Endodermal cell (in vitro differentiated cells): ENCODE measurements at regions not wholly inside any gene's neighbourhood (a gene's known extent, or its start where the extent isn't known, plus 50 kb on each side); places are given as distances from the start of the nearest gene placed in this dataset.

Experiments
- DNase-seq: peaks from one replicate; pipeline ENCODE4 v3.0.0-alpha.2; 2017
- H3K27ac ChIP-seq: 2 replicates; pipeline ENCODE4 v1.5.1; 2013; ENCODE audit warnings: mild to moderate bottlenecking, low read depth, low read length, moderate library complexity
- H3K27me3 ChIP-seq: 2 replicates; pipeline ENCODE4 v1.6.1; 2013; ENCODE audit warnings: mild to moderate bottlenecking, low read length, moderate library complexity; ENCODE audit not compliant: insufficient read depth, control insufficient read depth, poor library complexity, severe bottlenecking
- H3K36me3 ChIP-seq: 2 replicates; pipeline ENCODE4 v1.7.0; 2013; ENCODE audit warnings: mild to moderate bottlenecking, low read length, moderate library complexity; ENCODE audit not compliant: control insufficient read depth, insufficient read depth
- H3K4me1 ChIP-seq: one replicate; pipeline ENCODE4 v1.7.0; 2013; ENCODE audit warnings: low read length; ENCODE audit not compliant: control insufficient read depth, insufficient read depth
- H3K4me3 ChIP-seq: 2 replicates; pipeline ENCODE4 v1.5.1; 2013; ENCODE audit warnings: mild to moderate bottlenecking, low read length, moderate library complexity
- H3K9ac ChIP-seq: 2 replicates; pipeline ENCODE4 v1.6.1; 2013; ENCODE audit warnings: mild to moderate bottlenecking, low read length, moderate library complexity; ENCODE audit not compliant: poor library complexity, severe bottlenecking; ENCODE audit errors: extremely low read depth
- H3K9me3 ChIP-seq: 2 replicates; pipeline ENCODE4 v1.6.1; 2013; ENCODE audit warnings: mild to moderate bottlenecking, low read length, moderate library complexity; ENCODE audit not compliant: control insufficient read depth
- H3K27ac Mint-ChIP-seq: 2 replicates; pipeline ENCODE4 v1.8.0; 2020; ENCODE audit warnings: mixed read lengths
- H3K27me3 Mint-ChIP-seq: 2 replicates; pipeline ENCODE4 v1.8.0; 2021; ENCODE audit warnings: mild to moderate bottlenecking, mixed read lengths; ENCODE audit not compliant: insufficient read depth
- H3K36me3 Mint-ChIP-seq: 2 replicates; pipeline ENCODE4 v1.8.0; 2020; ENCODE audit warnings: low read depth, mixed read lengths
- H3K4me1 Mint-ChIP-seq: 2 replicates; pipeline ENCODE4 v1.8.0; 2020; ENCODE audit warnings: mixed read lengths
- H3K4me3 Mint-ChIP-seq: 2 replicates; pipeline ENCODE4 v1.8.0; 2020; ENCODE audit warnings: mild to moderate bottlenecking, moderate library complexity, mixed read lengths
- H3K9me3 Mint-ChIP-seq: 2 replicates; pipeline ENCODE4 v1.8.0; 2020; ENCODE audit warnings: mild to moderate bottlenecking, mixed read lengths
- WGBS, 2 experiments: methylation state at CpG; one replicate each; pipeline versions ENCODE4 v1.1.5 to v1.1.7; 2013; ENCODE audit warnings: missing lambda C conversion rate in 2 of 2, mixed read lengths in 1 of 2; ENCODE audit not compliant: insufficient coverage in 1 of 2, insufficient read length in 1 of 2; 5-methylcytosine and 5-hydroxymethylcytosine counted together
- TF ChIP-seq, protein P1 (sequence below): fragments of 200-600 bp; sonication (generic); conservative IDR thresholded peaks from 2 replicates; pipeline ENCODE4 v1.5.0; 2021; ENCODE audit warnings: antibody characterized with exemption, mild to moderate bottlenecking

DNA sequence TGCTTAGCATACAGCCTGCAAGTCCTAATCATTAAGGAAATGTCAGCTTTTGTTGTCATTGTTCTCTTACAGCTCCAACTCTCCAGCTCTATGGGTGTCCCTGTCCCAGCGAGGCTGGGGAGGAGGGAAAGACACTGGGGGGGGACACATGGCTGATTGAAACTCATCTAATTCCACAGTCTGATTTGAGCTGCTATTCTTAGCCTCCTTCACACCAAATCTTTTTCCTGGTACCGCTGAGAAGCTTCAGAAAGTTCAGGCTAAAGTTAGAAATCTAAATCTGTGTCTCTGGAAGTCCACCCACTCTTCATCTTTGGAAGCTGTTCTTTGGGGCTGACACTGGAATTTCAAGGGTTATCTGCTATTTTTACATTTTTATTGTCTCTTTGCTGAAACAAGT is 61.3 kb upstream of the RASGRP1 start:
- Histone ChIP-seq H3K9ac (no peak overlapping the region), H3K27me3 (no peaks in the 10 kb centered on the region), H3K4me3 (no peak overlapping the region), H3K36me3 (no peaks in the 10 kb centered on the region), H3K27ac (no peak overlapping the region), H3K4me1 (peaks cover 4% of the 10 kb centered on the region), H3K9me3 (no peaks in the 10 kb centered on the region)
- Mint-ChIP-seq H3K27ac (no peak overlapping the region), H3K9me3 (no peaks in the 10 kb centered on the region), H3K4me3 (no peak overlapping the region), H3K27me3 (peaks cover 9% of the 10 kb centered on the region), H3K36me3 (no peaks in the 10 kb centered on the region), H3K4me1 (peaks cover 32% of the 10 kb centered on the region)
- no peak for DNase-seq
- TF ChIP-seq, protein P1, sequence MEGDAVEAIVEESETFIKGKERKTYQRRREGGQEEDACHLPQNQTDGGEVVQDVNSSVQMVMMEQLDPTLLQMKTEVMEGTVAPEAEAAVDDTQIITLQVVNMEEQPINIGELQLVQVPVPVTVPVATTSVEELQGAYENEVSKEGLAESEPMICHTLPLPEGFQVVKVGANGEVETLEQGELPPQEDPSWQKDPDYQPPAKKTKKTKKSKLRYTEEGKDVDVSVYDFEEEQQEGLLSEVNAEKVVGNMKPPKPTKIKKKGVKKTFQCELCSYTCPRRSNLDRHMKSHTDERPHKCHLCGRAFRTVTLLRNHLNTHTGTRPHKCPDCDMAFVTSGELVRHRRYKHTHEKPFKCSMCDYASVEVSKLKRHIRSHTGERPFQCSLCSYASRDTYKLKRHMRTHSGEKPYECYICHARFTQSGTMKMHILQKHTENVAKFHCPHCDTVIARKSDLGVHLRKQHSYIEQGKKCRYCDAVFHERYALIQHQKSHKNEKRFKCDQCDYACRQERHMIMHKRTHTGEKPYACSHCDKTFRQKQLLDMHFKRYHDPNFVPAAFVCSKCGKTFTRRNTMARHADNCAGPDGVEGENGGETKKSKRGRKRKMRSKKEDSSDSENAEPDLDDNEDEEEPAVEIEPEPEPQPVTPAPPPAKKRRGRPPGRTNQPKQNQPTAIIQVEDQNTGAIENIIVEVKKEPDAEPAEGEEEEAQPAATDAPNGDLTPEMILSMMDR, result no peak
- 78 to 100% methylated on average over 1 to 2 of the region's 2 CpGs for WGBS, 2 experiments

DNA sequence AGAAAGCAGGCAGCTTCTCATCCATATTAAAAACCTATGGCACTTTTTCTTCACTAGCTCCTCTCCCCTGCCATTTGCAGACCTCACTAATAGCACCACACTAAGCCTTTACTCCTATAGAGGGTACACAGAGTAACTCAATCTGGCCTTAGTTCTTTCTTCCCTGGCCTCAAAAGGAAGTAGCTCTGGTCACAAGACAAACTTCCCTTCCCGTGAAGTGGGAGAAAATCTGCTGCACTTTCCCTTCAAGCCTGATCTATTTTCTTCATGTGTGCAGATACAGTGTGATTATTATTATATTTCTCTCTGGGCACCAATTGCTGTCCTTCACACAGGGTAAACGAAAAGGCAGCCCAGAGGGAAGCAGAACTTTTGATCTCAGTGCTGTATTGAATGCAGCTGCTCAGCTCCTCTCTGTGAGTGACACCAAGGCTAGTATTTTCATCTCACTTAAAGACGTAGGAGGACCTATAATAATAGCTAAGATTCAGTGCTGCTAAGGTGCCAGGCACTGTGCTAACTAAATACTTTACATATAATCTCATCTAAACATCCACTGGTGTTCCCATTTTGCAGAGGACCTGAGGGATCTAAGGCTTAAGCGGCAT is 61.9 kb upstream of the RASGRP1 start:
- no peak overlapping the region for H3K27ac ChIP-seq
- 79 to 96% methylated on average over 2 to 4 of the region's 4 CpGs for WGBS, 2 experiments
- peaks cover 4% of the 10 kb centered on the region for H3K4me1 ChIP-seq
- no peaks in the 10 kb centered on the region for H3K27me3 ChIP-seq
- Mint-ChIP-seq H3K4me3 (no peak overlapping the region), H3K4me1 (peaks cover 25% of the 10 kb centered on the region), H3K36me3 (no peaks in the 10 kb centered on the region), H3K27ac (no peak overlapping the region), H3K9me3 (no peaks in the 10 kb centered on the region), H3K27me3 (peaks cover 13% of the 10 kb centered on the region)
- no peak for DNase-seq
- no peaks in the 10 kb centered on the region for H3K9me3 ChIP-seq
- no peak overlapping the region for H3K9ac ChIP-seq
- TF ChIP-seq, protein P1, result no peak
- H3K4me3 ChIP-seq, result no peak overlapping the region
- H3K36me3 ChIP-seq, result no peaks in the 10 kb centered on the region

DNA sequence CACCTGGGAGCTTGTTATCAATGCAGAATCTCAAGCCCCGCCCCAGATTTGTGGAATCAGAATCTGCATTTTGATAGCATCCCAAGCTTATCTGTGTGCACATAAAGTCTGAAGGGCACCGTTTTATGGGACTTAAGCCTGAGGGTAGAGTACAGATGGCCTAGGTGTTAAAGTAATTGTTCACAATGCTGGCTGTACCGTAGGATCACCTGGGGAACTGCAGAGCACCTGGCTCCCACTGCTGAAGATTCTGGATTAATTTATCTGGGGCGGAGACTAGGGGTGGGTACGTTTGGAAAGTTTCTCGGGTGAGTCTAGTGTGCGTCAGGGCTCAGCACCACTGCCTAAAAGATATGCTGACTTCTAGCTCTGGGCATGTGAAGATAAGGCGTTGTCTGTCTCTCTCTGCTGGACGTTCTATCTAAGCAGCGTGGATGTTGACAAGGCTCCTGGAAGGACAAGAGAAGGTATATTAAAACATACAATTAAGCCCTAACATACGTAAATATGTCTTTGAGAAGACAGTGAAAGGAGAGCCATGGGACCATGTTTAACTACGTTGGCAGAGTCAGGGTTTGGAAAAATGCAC is 63.2 kb upstream of the RASGRP1 start:
- no peak overlapping the region for H3K4me3 Mint-ChIP-seq
- WGBS, 2 experiments, result 89 to 95% methylated on average over 9 to 12 of the region's 12 CpGs

More for the DNA sequence above, 63.2 kb upstream of the RASGRP1 start:
- Mint-ChIP-seq H3K4me1 (peaks cover 16% of the 10 kb centered on the region), H3K9me3 (no peaks in the 10 kb centered on the region), H3K27ac (no peak overlapping the region), H3K27me3 (peaks cover 22% of the 10 kb centered on the region), H3K36me3 (no peaks in the 10 kb centered on the region)
- no peak overlapping the region for H3K9ac ChIP-seq
- no peaks in the 10 kb centered on the region for H3K9me3 ChIP-seq
- TF ChIP-seq, protein P1, result no peak
- DNase-seq, result no peak
- H3K27me3 ChIP-seq, result no peaks in the 10 kb centered on the region
- H3K4me1 ChIP-seq, result peaks cover 4% of the 10 kb centered on the region
- H3K36me3 ChIP-seq, result no peaks in the 10 kb centered on the region
- no peak overlapping the region for H3K27ac ChIP-seq
- H3K4me3 ChIP-seq, result no peak overlapping the region
